ENCODE measurements at regions not wholly inside any gene's neighbourhood (a gene's known extent, or its start where the extent isn't known, plus 50 kb on each side); places are given as distances from the start of the nearest gene placed in this dataset.

DNA sequence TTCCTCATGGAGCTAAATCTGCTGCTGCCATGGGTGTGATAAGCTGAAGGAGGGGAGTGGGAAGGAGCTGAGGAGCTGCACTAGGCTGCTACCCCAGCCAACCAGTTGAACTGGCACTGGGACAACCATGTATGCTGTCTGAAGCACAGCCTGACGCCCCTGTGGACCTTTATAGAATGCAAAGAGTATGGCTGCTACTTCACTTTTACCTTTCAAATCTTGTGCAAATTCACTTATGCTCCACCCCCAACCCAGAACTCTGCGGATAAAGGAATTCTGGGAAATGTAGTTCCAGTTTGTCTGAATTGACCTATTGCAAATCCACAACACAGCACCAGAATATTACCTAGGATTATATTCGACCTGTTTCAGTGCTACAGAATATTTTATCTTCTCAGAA is 217.4 kb upstream of the SLC35B3 start:
- TF ChIP-seq, protein P1, sequence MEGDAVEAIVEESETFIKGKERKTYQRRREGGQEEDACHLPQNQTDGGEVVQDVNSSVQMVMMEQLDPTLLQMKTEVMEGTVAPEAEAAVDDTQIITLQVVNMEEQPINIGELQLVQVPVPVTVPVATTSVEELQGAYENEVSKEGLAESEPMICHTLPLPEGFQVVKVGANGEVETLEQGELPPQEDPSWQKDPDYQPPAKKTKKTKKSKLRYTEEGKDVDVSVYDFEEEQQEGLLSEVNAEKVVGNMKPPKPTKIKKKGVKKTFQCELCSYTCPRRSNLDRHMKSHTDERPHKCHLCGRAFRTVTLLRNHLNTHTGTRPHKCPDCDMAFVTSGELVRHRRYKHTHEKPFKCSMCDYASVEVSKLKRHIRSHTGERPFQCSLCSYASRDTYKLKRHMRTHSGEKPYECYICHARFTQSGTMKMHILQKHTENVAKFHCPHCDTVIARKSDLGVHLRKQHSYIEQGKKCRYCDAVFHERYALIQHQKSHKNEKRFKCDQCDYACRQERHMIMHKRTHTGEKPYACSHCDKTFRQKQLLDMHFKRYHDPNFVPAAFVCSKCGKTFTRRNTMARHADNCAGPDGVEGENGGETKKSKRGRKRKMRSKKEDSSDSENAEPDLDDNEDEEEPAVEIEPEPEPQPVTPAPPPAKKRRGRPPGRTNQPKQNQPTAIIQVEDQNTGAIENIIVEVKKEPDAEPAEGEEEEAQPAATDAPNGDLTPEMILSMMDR (IDR thresholded peaks at IDR 0.05 in 2 of 3, conservative IDR thresholded peaks at IDR 0.05 in 1 of 3; ENCODE audit: borderline replicate concordance in 1 of 3, insufficient read depth in 1 of 3, low read depth in 2 of 3, low read length in 2 of 3), result no peak
- no peak for TF ChIP-seq JUND (IDR thresholded peaks at IDR 0.05)
- no peak for TF ChIP-seq ELF1 (IDR thresholded peaks at IDR 0.05; ENCODE audit: borderline replicate concordance, low read depth)
- TF ChIP-seq, protein P2, sequence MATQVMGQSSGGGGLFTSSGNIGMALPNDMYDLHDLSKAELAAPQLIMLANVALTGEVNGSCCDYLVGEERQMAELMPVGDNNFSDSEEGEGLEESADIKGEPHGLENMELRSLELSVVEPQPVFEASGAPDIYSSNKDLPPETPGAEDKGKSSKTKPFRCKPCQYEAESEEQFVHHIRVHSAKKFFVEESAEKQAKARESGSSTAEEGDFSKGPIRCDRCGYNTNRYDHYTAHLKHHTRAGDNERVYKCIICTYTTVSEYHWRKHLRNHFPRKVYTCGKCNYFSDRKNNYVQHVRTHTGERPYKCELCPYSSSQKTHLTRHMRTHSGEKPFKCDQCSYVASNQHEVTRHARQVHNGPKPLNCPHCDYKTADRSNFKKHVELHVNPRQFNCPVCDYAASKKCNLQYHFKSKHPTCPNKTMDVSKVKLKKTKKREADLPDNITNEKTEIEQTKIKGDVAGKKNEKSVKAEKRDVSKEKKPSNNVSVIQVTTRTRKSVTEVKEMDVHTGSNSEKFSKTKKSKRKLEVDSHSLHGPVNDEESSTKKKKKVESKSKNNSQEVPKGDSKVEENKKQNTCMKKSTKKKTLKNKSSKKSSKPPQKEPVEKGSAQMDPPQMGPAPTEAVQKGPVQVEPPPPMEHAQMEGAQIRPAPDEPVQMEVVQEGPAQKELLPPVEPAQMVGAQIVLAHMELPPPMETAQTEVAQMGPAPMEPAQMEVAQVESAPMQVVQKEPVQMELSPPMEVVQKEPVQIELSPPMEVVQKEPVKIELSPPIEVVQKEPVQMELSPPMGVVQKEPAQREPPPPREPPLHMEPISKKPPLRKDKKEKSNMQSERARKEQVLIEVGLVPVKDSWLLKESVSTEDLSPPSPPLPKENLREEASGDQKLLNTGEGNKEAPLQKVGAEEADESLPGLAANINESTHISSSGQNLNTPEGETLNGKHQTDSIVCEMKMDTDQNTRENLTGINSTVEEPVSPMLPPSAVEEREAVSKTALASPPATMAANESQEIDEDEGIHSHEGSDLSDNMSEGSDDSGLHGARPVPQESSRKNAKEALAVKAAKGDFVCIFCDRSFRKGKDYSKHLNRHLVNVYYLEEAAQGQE (IDR thresholded peaks at IDR 0.05; ENCODE audit: low read depth), result no peak
- TF ChIP-seq TCF7L2 (IDR thresholded peaks at IDR 0.05; ENCODE audit: borderline replicate concordance, extremely low read depth, insufficient read depth, insufficient read length), result no peak
- no peak for TF ChIP-seq YY1 (IDR thresholded peaks at IDR 0.05; ENCODE audit: extremely low read depth, insufficient replicate concordance, low read depth, low read length)
- no peak for TF ChIP-seq EZH2 (IDR thresholded peaks at IDR 0.05)
- no peak for TF ChIP-seq POLR2A (IDR thresholded peaks at IDR 0.05; ENCODE audit: borderline replicate concordance, extremely low read depth, insufficient read depth, insufficient read length)
- TF ChIP-seq SIN3A (IDR thresholded peaks at IDR 0.05; ENCODE audit: low read depth), result no peak
- TF ChIP-seq RAD21 (IDR thresholded peaks at IDR 0.05; ENCODE audit: low read depth), result no peak
- TF ChIP-seq, protein P3, sequence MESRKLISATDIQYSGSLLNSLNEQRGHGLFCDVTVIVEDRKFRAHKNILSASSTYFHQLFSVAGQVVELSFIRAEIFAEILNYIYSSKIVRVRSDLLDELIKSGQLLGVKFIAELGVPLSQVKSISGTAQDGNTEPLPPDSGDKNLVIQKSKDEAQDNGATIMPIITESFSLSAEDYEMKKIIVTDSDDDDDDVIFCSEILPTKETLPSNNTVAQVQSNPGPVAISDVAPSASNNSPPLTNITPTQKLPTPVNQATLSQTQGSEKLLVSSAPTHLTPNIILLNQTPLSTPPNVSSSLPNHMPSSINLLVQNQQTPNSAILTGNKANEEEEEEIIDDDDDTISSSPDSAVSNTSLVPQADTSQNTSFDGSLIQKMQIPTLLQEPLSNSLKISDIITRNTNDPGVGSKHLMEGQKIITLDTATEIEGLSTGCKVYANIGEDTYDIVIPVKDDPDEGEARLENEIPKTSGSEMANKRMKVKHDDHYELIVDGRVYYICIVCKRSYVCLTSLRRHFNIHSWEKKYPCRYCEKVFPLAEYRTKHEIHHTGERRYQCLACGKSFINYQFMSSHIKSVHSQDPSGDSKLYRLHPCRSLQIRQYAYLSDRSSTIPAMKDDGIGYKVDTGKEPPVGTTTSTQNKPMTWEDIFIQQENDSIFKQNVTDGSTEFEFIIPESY (IDR thresholded peaks at IDR 0.05; ENCODE audit: extremely low read depth, insufficient replicate concordance, low read length), result no peak
- no peak for TF ChIP-seq EZH2phosphoT487 (IDR thresholded peaks at IDR 0.05; ENCODE audit: borderline replicate concordance)
- TF ChIP-seq, protein P4, sequence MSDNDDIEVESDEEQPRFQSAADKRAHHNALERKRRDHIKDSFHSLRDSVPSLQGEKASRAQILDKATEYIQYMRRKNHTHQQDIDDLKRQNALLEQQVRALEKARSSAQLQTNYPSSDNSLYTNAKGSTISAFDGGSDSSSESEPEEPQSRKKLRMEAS (IDR thresholded peaks at IDR 0.05), result no peak
- TF ChIP-seq, protein P5, sequence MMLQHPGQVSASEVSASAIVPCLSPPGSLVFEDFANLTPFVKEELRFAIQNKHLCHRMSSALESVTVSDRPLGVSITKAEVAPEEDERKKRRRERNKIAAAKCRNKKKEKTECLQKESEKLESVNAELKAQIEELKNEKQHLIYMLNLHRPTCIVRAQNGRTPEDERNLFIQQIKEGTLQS (IDR thresholded peaks at IDR 0.05), result no peak
